GM18502 (cell line): ENCODE measurements at regions not wholly inside any gene's neighbourhood (a gene's known extent, or its start where the extent isn't known, plus 50 kb on each side); places are given as distances from the start of the nearest gene placed in this dataset.

ENCODE experiments used
- ATAC-seq: cut with Tn5 transposase; IDR thresholded peaks from one replicate; pipeline ENCODE4 v1.9.1; 2021; ENCODE audit warnings: mild to moderate bottlenecking; ENCODE audit not compliant: unreplicated experiment, poor library complexity

GRCh38 chr4:175499735-175500352, 312.2 kb downstream of the GPM6A start:
- no peak for ATAC-seq

- no peak for ATAC-seq
Observed at GRCh38 chr4:175504318-175504717, 307.7 kb downstream of the GPM6A start.

- ATAC-seq: no peak
Observed at GRCh38 chr4:175509320-175509719, 302.7 kb downstream of the GPM6A start.

- ATAC-seq: no peak
Observed at GRCh38 chr4:175511861-175512260, 300.2 kb downstream of the GPM6A start.

GRCh38 chr4:175514174-175514573, 297.9 kb downstream of the GPM6A start:
- ATAC-seq: no peak

GRCh38 chr4:175530655-175531054, 281.4 kb downstream of the GPM6A start:
- ATAC-seq: no peak

- ATAC-seq: no peak
Observed at GRCh38 chr4:175531405-175532091, 280.5 kb downstream of the GPM6A start.

GRCh38 chr4:175536852-175537453, 275.1 kb downstream of the GPM6A start:
- ATAC-seq: peak; percentile 66

- no peak for ATAC-seq
Observed at GRCh38 chr4:175539498-175539897, 272.6 kb downstream of the GPM6A start.

GRCh38 chr4:175540151-175540550, 271.9 kb downstream of the GPM6A start:
- ATAC-seq: no peak

- ATAC-seq: no peak
Observed at GRCh38 chr4:175540732-175541131, 271.3 kb downstream of the GPM6A start.

GRCh38 chr4:175542786-175543185, 269.3 kb downstream of the GPM6A start:
- no peak for ATAC-seq

GRCh38 chr4:175559126-175559525, 252.9 kb downstream of the GPM6A start:
- ATAC-seq: no peak

GRCh38 chr4:175559526-175559925, 252.5 kb downstream of the GPM6A start:
- ATAC-seq: no peak

- ATAC-seq: no peak
Observed at GRCh38 chr4:175560604-175561003, 251.5 kb downstream of the GPM6A start.

- ATAC-seq: no peak
Observed at GRCh38 chr4:175561696-175562095, 250.4 kb downstream of the GPM6A start.

GRCh38 chr4:175562111-175562510, 250.0 kb downstream of the GPM6A start:
- ATAC-seq: no peak

- ATAC-seq: no peak
Observed at GRCh38 chr4:175562542-175562941, 249.5 kb downstream of the GPM6A start.
